ENCODE measurements at regions not wholly inside any gene's neighbourhood (a gene's known extent, or its start where the extent isn't known, plus 50 kb on each side); places are given as distances from the start of the nearest gene placed in this dataset.

GRCh38 chr4:12459126-12459525 lies 1025.0 kb downstream of the RAB28 start:
- TF ChIP-seq POLR2AphosphoS5 (IDR thresholded peaks at IDR 0.05; ENCODE audit: low read depth) (no peak), CTCF (conservative IDR thresholded peaks at IDR 0.05; ENCODE audit: low read depth in 2 of 2) (no peak), REST (IDR thresholded peaks at IDR 0.05; ENCODE audit: unreplicated experiment) (no peak), EZH2phosphoT487 (IDR thresholded peaks at IDR 0.05; ENCODE audit: unreplicated experiment) (no peak), EZH2 (IDR thresholded peaks at IDR 0.05; ENCODE audit: low read depth, unreplicated experiment) (no peak), JUNB (IDR thresholded peaks at IDR 0.05; ENCODE audit: unreplicated experiment) (no peak), ZNF462 (CRISPR knock-in tag; IDR thresholded peaks at IDR 0.05) (no peak), ETS1 (IDR thresholded peaks at IDR 0.05) (no peak), CREB1 (CRISPR knock-in tag; IDR thresholded peaks at IDR 0.05; ENCODE audit: low read depth) (no peak), NANOG (IDR thresholded peaks at IDR 0.05; ENCODE audit: borderline replicate concordance) (no peak)
